PFSK-1 (cell line): ENCODE measurements at regions not wholly inside any gene's neighbourhood (a gene's known extent, or its start where the extent isn't known, plus 50 kb on each side); places are given as distances from the start of the nearest gene placed in this dataset.

Experiments used
- POLR2AphosphoS5 ChIP-seq: IDR thresholded peaks from 2 replicates; pipeline ENCODE4 v1.6.1; 2012; ENCODE audit warnings: low read depth, mild to moderate bottlenecking, control low read depth, low read length, moderate library complexity
- TAF1 ChIP-seq: IDR thresholded peaks from 2 replicates; pipeline ENCODE4 v1.6.1; 2012; ENCODE audit warnings: low read length, control low read depth, borderline replicate concordance; ENCODE audit not compliant: insufficient read depth

DNA sequence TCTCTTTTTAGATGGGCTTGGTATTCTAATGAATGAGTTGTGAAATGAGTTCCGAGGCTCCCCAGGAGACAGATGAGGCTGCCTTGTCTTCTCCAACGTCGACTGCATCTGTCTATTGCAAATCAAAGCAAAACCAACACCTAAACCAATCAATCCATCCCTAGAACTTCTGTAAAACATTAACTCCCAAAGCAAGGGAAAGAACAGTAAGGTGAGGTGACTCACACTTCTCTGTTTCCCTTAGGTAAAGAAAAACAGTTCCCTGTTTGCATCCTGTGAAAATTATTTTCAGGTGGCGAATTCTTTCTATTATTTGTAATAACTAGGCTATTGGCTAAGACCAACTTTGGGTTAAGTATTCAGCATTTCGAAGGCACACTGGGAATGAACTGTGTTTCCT lies 249.4 kb downstream of the EPHA4 start:
- TF ChIP-seq POLR2AphosphoS5, result no peak
- no peak for TF ChIP-seq TAF1
